HG02678 (cell line): ENCODE measurements at regions not wholly inside any gene's neighbourhood (a gene's known extent, or its start where the extent isn't known, plus 50 kb on each side); places are given as distances from the start of the nearest gene placed in this dataset.
A peak's percentile ranks its signal among the peaks of the same experiment; 100 is the strongest.

Experiments used
- ATAC-seq: cut with Tn5 transposase; IDR thresholded peaks from one replicate; pipeline ENCODE4 v1.9.1; 2021; ENCODE audit warnings: mild to moderate bottlenecking, moderate library complexity; ENCODE audit not compliant: unreplicated experiment

DNA sequence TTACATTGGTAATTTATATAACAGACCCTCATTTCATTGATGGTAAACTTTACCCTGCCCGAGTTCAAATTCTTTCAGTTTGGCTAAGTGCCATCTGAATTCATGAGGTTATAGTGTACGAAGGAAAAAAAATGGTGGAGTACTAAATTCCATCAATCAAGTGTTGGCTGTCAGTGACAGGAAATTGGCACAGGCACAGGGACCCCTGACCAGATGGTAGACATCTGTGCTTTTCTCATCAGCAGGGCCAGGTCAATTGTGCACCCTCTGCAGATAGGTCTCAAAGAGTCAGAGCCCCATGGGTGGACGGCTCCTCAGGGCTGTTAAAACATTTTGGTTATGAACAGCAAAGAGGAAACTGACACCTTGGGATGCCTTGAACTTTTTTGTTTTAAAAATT is 439.2 kb downstream of the SETBP1 start:
- no peak for ATAC-seq

- ATAC-seq = no peak
Measured at GRCh38 chr18:45121146-45121545, 440.5 kb downstream of the SETBP1 start.

GRCh38 chr18:45122506-45122905 is 441.8 kb downstream of the SETBP1 start:
- ATAC-seq = no peak

- ATAC-seq = no peak
Measured at GRCh38 chr18:45127405-45127804, 446.7 kb downstream of the SETBP1 start.

DNA sequence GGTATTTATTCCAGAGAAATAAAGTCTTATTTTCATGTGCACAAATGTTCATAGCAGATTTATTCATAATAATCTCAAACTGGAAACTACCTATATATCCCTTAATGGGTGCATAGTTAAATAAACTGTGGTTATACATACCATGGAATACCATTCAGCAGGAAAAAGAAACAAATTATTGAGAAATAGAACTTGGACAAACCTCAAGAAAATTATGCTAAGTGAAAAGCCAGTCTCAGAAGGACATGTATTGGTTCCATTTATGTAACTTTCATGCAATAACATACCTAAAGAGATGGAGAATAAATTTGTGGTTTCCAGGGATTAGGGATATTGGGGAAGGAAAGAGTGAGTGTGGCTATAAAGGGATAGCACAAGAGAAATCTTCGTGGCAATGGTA is 452.6 kb downstream of the SETBP1 start:
- ATAC-seq = no peak

GRCh38 chr18:45136381-45137086 is 455.8 kb downstream of the SETBP1 start:
- ATAC-seq = no peak

- ATAC-seq = no peak
Measured at GRCh38 chr18:45137087-45137419, 456.4 kb downstream of the SETBP1 start.

GRCh38 chr18:45139478-45139877 is 458.8 kb downstream of the SETBP1 start:
- ATAC-seq = no peak

DNA sequence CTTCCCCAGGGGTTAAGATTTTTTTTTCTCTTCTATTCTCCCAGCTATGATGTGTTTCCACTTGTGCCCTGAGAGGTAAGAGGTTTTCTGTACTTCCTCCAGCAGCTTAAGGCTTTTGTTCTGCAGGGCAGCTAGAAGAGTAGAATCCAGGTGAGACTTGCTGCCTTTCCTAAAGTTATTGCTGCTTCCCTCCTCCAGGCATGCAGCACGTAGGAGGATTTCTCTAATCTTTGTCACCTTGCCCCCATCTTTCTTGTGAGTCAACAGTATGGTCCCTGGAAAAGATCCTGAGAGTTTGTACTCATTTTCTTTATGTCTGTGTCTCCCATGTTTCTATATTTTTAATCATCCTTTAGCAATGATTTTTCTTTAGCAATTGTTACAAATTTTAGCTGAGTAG is 462.2 kb downstream of the SETBP1 start:
- ATAC-seq = no peak

DNA sequence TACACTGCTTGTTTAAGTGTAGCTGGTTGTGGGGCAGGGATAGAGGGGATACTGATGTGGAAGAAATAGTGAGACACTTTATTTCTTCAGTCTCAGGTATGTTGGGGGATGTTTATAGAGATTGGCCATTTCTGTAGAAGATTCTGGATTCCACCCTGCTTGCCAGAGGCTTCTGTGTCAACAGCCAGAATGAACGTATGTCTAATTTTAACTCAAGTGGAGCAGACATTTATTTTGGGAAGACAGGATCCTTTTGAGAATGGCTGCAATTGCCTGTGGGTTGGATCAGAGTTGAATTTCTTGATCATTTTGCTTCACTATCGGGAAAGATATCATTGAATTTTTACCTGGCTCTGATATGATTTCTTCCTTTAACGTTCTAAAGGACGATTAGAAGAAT is 465.6 kb upstream of the SLC14A2 start:
- no peak for ATAC-seq

DNA sequence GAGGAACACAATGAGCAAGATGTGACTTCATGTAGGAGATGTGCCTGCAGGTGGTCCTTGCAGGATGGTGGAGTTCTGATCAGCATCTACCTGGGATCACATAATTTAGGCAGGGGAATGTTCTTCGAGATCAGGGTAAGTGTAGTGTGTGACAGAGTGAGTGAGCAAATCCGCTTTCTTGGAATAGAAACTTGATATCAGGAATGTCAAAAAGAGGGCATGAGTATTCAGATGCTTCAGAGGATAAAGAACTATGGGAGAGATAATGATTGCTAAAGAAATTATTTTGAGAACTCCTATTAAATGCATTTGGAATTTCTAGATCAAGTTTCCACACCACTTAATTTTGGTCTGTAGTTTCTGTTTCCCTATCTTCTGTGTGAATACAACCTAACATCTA is 463.6 kb upstream of the SLC14A2 start:
- no peak for ATAC-seq

GRCh38 chr18:45155526-45155925 is 459.8 kb upstream of the SLC14A2 start:
- no peak for ATAC-seq

DNA sequence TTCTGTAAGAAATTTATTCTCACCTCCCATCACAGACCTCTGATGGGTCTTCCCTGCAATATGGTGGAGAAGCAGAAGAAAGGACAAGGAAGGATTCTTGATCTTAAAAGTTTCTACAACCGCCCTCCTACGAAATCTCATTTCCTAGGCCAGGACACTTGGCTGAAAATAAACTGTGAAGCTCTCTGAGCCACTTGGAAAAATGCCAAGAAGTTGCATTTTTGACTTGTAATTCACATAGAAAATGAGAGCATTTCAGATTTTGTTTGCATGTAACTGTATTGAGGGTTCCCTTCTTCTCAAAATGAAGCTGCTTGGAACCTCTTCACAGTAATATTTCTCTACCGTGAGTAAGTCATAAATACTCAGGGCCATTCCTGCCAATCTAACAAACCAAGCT is 458.3 kb upstream of the SLC14A2 start:
- no peak for ATAC-seq

DNA sequence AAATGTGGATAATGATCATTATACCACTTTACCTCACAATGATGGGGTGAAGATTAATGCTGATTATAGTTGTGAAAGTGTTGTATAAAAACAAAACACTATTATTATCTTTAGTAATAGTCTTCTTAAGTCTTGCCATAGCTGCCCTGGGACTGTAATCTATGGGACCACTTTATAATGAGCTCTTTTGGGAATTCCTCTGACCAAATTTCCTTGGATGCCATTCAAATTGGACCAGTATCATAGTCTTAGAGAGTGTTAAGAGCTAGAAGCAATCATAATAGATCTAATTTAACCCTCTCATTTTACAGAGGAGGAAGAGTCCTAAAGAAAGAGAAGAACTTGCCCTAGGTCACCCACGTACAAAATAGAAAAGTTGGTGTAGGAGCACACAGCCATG is 457.7 kb upstream of the SLC14A2 start:
- no peak for ATAC-seq

DNA sequence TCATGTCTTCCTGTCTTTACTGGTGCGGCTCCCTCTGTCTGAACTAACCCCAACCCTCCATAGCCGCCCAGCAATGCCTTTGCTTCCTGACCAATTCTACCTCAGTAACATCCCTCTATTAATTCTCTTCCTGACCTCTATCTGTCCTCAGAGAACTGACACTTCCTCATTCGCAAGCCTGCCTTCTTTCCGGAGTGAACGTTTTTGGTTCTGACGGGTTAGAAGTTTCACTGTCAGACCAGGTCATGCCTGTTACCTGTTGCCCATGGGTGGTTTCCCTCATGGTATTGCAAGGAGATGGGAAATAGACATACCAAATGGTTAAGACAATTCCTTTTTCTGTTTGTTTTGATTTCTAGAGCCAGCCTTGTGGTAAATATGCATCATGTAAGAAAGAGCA is 453.4 kb upstream of the SLC14A2 start:
- ATAC-seq = peak; percentile 68

- ATAC-seq = no peak
Measured at GRCh38 chr18:45163871-45164270, 451.4 kb upstream of the SLC14A2 start.

DNA sequence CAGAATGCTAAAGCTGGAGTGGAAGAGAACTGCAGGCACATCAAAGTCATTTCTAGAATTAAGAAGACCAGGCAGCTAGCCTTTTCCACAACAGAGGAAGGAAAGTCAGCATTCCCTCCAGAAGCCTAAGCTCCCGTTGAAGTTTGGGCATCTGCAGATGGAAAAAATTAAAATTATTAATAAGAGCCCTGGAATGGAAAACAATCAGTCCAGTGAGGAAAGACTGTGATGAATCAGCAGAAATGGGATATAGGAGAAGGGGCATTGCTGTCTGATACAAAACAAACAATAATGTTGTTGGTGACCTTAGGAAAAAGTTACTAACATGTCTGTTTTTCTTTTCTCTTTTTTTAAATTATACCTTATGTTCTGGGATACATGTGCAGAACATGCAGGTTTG is 450.7 kb upstream of the SLC14A2 start:
- no peak for ATAC-seq

GRCh38 chr18:45165176-45165713 is 450.0 kb upstream of the SLC14A2 start:
- no peak for ATAC-seq

DNA sequence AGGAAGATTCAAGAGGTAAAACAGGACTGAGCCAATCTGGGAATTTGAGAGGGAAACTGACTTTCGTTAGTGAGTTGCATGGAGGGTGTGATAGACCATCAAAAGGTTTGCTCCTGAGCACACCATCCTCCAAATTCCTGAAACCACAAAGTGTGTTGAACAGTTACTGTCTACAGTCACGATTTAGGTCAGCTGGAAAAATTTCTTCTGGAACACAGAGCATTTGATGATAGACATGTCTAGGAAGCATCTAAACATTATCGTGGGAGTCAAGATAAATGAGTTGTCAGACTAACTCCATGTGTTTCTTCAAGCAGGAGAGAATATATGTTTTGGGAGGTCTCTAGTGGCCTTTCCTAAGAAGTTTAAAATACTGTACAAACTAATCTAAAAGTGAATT is 449.4 kb upstream of the SLC14A2 start:
- no peak for ATAC-seq

- ATAC-seq = no peak
Measured at GRCh38 chr18:45166341-45166835, 448.9 kb upstream of the SLC14A2 start.

- ATAC-seq = no peak
Measured at GRCh38 chr18:45166836-45167551, 448.3 kb upstream of the SLC14A2 start.

GRCh38 chr18:45167631-45168280 is 447.5 kb upstream of the SLC14A2 start:
- no peak for ATAC-seq
